IMR-90 (cell line): ENCODE measurements at regions not wholly inside any gene's neighbourhood (a gene's known extent, or its start where the extent isn't known, plus 50 kb on each side); places are given as distances from the start of the nearest gene placed in this dataset.

Source experiments
- ATAC-seq: fragments of 200-7000 bp; cut with Tn5 transposase; 2 replicates; pipeline ENCODE4 v1.9.1; 2020; ENCODE audit warnings: low read depth, mild to moderate bottlenecking, moderate library complexity
- BruUV-seq: library from RNA; stranded (reverse); fragments of 400-500 nt; replicated peaks from 2 replicates; lab custom pipeline; 2021; lab: Mats Ljungman, UMichigan
- CTCF ChIA-PET: fragments of 300-600 bp; formaldehyde crosslinking; extraction: SDS; loops from one replicate; lab custom pipeline; 2021; ENCODE audit warnings: antibody characterized with exemption; lab: Yijun Ruan, JAX
- POLR2A ChIA-PET: fragments of 300-600 bp; sonication (Branson Sonifier 250); formaldehyde crosslinking; loops from one replicate; lab custom pipeline; 2022; ENCODE audit warnings: antibody characterized with exemption; ENCODE audit not compliant: unreplicated experiment; lab: Charles Lee
- DNase-seq: peaks from one replicate; pipeline ENCODE4 v3.0.0; 2013
- H2AFZ ChIP-seq: replicated peaks from 2 replicates; pipeline ENCODE3; 2013; ENCODE audit warnings: low read length, mild to moderate bottlenecking; ENCODE audit not compliant: poor library complexity
- H2AK5ac ChIP-seq: 2 replicates; pipeline ENCODE4 v1.6.1; 2013; ENCODE audit warnings: low read depth, low read length, inconsistent platforms
- H2AK9ac ChIP-seq: replicated peaks from 2 replicates; pipeline ENCODE3; 2013; ENCODE audit warnings: mild to moderate bottlenecking, low read depth, low read length, moderate library complexity; ENCODE audit not compliant: poor library complexity
- H2BK120ac ChIP-seq: 2 replicates; pipeline ENCODE4 v1.6.1; 2013; ENCODE audit warnings: low read depth, low read length, inconsistent platforms
- H2BK15ac ChIP-seq: 3 replicates; pipeline ENCODE4 v1.6.1; 2013; ENCODE audit warnings: low read depth, low read length, inconsistent platforms
- H2BK20ac ChIP-seq: 2 replicates; pipeline ENCODE4 v1.6.1; 2013; ENCODE audit warnings: low read depth, mild to moderate bottlenecking, inconsistent platforms, low read length, moderate library complexity
- H2BK5ac ChIP-seq: 2 replicates; pipeline ENCODE4 v1.6.1; 2013; ENCODE audit warnings: mild to moderate bottlenecking, low read depth, low read length, inconsistent platforms; ENCODE audit not compliant: poor library complexity, severe bottlenecking
- H3K14ac ChIP-seq: replicated peaks from 2 replicates; pipeline ENCODE4 v1.6.1; 2013; ENCODE audit warnings: low read depth, low read length, inconsistent platforms
- H3K18ac ChIP-seq: 2 replicates; pipeline ENCODE4 v1.6.1; 2013; ENCODE audit warnings: low read depth, low read length, control low read depth
- H3K23ac ChIP-seq: 2 replicates; pipeline ENCODE4 v1.6.1; 2013; ENCODE audit warnings: low read depth, low read length, inconsistent platforms
- H3K27ac ChIP-seq: 2 replicates; pipeline ENCODE4 v1.5.1; 2013; ENCODE audit warnings: mild to moderate bottlenecking, control low read depth, low read length; ENCODE audit not compliant: insufficient read depth
- H3K27me3 ChIP-seq: 2 replicates; pipeline ENCODE4 v1.6.1; 2013; ENCODE audit warnings: low read length; ENCODE audit not compliant: control insufficient read depth, insufficient read depth
- H3K36me3 ChIP-seq: 2 replicates; pipeline ENCODE4 v1.6.1; 2013; ENCODE audit warnings: low read length, mixed read lengths; ENCODE audit not compliant: control insufficient read depth, insufficient read depth
- H3K4ac ChIP-seq: 2 replicates; pipeline ENCODE4 v1.6.1; 2013; ENCODE audit warnings: low read depth, low read length, inconsistent platforms
- H3K4me1 ChIP-seq: 2 replicates; pipeline ENCODE4 v1.6.1; 2013; ENCODE audit warnings: low read length, mixed read lengths; ENCODE audit not compliant: control insufficient read depth, insufficient read depth
- H3K4me2 ChIP-seq: 2 replicates; pipeline ENCODE4 v1.6.1; 2013; ENCODE audit warnings: low read depth, mild to moderate bottlenecking, control low read depth, low read length, moderate library complexity
- H3K4me3 ChIP-seq: 2 replicates; pipeline ENCODE4 v1.5.1; 2013; ENCODE audit warnings: low read depth, mild to moderate bottlenecking, control low read depth, low read length, moderate library complexity; ENCODE audit not compliant: insufficient read depth
- H3K56ac ChIP-seq: 2 replicates; pipeline ENCODE4 v1.6.1; 2013; ENCODE audit warnings: low read length, inconsistent platforms; ENCODE audit not compliant: insufficient read depth; ENCODE audit errors: extremely low read depth
- H3K79me1 ChIP-seq, 2 experiments: 2 replicates each; pipeline ENCODE4 v1.6.1; 2013; ENCODE audit warnings: low read length in 2 of 2, inconsistent platforms in 1 of 2, low read depth in 1 of 2
- H3K9ac ChIP-seq: 2 replicates; pipeline ENCODE4 v1.6.1; 2013; ENCODE audit warnings: low read depth, low read length, control low read depth
- H3K9me1 ChIP-seq: 2 replicates; pipeline ENCODE4 v1.6.1; 2013; ENCODE audit warnings: low read length, inconsistent platforms; ENCODE audit not compliant: insufficient read depth
- H3K9me3 ChIP-seq: 2 replicates; pipeline ENCODE4 v1.6.1; 2013; ENCODE audit warnings: low read length; ENCODE audit not compliant: control insufficient read depth, insufficient read depth
- H4K20me1 ChIP-seq: 2 replicates; pipeline ENCODE4 v1.6.1; 2013; ENCODE audit warnings: low read length, inconsistent platforms; ENCODE audit not compliant: insufficient read depth
- H4K5ac ChIP-seq: 2 replicates; pipeline ENCODE4 v1.6.1; 2013; ENCODE audit warnings: mild to moderate bottlenecking, low read depth, low read length, control low read depth
- H4K8ac ChIP-seq, 2 experiments: 2 replicates each; pipeline ENCODE4 v1.6.1; 2013; ENCODE audit warnings: low read depth in 2 of 2, low read length in 2 of 2, control low read depth in 1 of 2, inconsistent platforms in 1 of 2
- H4K91ac ChIP-seq: 2 replicates; pipeline ENCODE4 v1.6.1; 2013; ENCODE audit warnings: low read depth, low read length, inconsistent platforms; ENCODE audit not compliant: insufficient read depth
- CHD1 ChIP-seq: IDR thresholded peaks from 2 replicates; pipeline ENCODE4 v1.6.1; 2012; ENCODE audit warnings: low read depth, low read length, improper control_type of control experiment
- CTCF ChIP-seq: conservative IDR thresholded peaks from 2 replicates; pipeline ENCODE4 v1.5.1; 2012; ENCODE audit warnings: mild to moderate bottlenecking, low read depth, low read length, improper control_type of control experiment
- MAFK ChIP-seq: IDR thresholded peaks from 2 replicates; pipeline ENCODE4 v1.6.1; 2012; ENCODE audit warnings: low read depth, low read length, improper control_type of control experiment
- MAZ ChIP-seq: IDR thresholded peaks from 2 replicates; pipeline ENCODE4 v1.6.1; 2012; ENCODE audit warnings: low read depth, mild to moderate bottlenecking, low read length, improper control_type of control experiment, moderate library complexity, borderline replicate concordance
- MXI1 ChIP-seq: IDR thresholded peaks from 2 replicates; pipeline ENCODE4 v1.6.1; 2012; ENCODE audit warnings: low read depth, mild to moderate bottlenecking, low read length, moderate library complexity, borderline replicate concordance
- NFE2L2 ChIP-seq: fragments of 150-350 bp; IDR thresholded peaks from 2 replicates; pipeline ENCODE4 v1.6.1; 2016; ENCODE audit warnings: low read depth, mild to moderate bottlenecking, low read length
- RCOR1 ChIP-seq: IDR thresholded peaks from 2 replicates; pipeline ENCODE4 v1.6.1; 2012; ENCODE audit warnings: mild to moderate bottlenecking, low read length, improper control_type of control experiment; ENCODE audit not compliant: insufficient replicate concordance
- RFX5 ChIP-seq: IDR thresholded peaks from 2 replicates; pipeline ENCODE4 v1.8.0; 2012; ENCODE audit warnings: low read depth, mild to moderate bottlenecking, low read length, moderate library complexity
- SMC3 ChIP-seq: fragments of 150-350 bp; IDR thresholded peaks from 2 replicates; pipeline ENCODE4 v1.6.1; 2016; ENCODE audit warnings: low read depth, mild to moderate bottlenecking, antibody characterized with exemption, low read length, moderate library complexity
- USF2 ChIP-seq: fragments of 150-350 bp; IDR thresholded peaks from 2 replicates; pipeline ENCODE4 v1.6.1; 2017; ENCODE audit warnings: mild to moderate bottlenecking, antibody characterized with exemption, low read length, low read depth
- WGBS, 2 experiments: methylation state at CpG; one replicate each; pipeline versions ENCODE4 v1.1.5 to v1.1.7; 2013; ENCODE audit warnings: missing lambda C conversion rate in 2 of 2; ENCODE audit not compliant: insufficient read length in 1 of 2; ENCODE audit errors: extremely low coverage in 2 of 2; 5-methylcytosine and 5-hydroxymethylcytosine counted together
- dilution Hi-C: fragments of 300-500 bp; cut with HindIII; formaldehyde crosslinking; loops from one replicate; pipeline ENCODE4 v1.14.3; 2018; ENCODE audit warnings: low sequenced_read_pairs; ENCODE audit not compliant: unreplicated experiment
- in situ Hi-C: fragments of 300-500 bp; cut with MboI; formaldehyde crosslinking; loops from 3 replicates; pipeline ENCODE4 v1.14.3; 2019; ENCODE audit warnings: low sequenced_read_pairs, inconsistent platforms, mixed read lengths
- intact Hi-C: fragments of 100-400 bp; cut with micrococcal nuclease; formaldehyde crosslinking; loops from 2 replicates; pipeline ENCODE4 v1.10.0; 2022

- H3K9me3 ChIP-seq: no peaks in the 10 kb centered on the region
- no peak overlapping the region for H3K9ac ChIP-seq
- dilution Hi-C loops: no loop called here
- no peak overlapping the region for H3K23ac ChIP-seq
- no peaks in the 10 kb centered on the region for H3K4me1 ChIP-seq
- no peak overlapping the region for H4K8ac ChIP-seq
- TF ChIP-seq RCOR1 (no peak), MXI1 (no peak), MAZ (no peak), CHD1 (no peak), NFE2L2 (no peak), MAFK (no peak), RFX5 (no peak), SMC3 (no peak), USF2 (no peak), CTCF (no peak)
- no peak overlapping the region for H3K4me3 ChIP-seq
- H3K79me1 ChIP-seq: no peaks in the 10 kb centered on the region
- H2AK5ac ChIP-seq: no peak overlapping the region
- no peak overlapping the region for H3K4me2 ChIP-seq
- no peaks in the 10 kb centered on the region for H3K27me3 ChIP-seq
- H3K4ac ChIP-seq: no peak overlapping the region
- POLR2A ChIA-PET: no interaction called here
- BruUV-seq: no TSS peak
- H2AFZ ChIP-seq: no peak overlapping the region
- no peak overlapping the region for H3K56ac ChIP-seq
- CTCF ChIA-PET: no interaction called here
- in situ Hi-C loops: no loop called here
- intact Hi-C loops: no loop called here
- H2AK9ac ChIP-seq: no peak overlapping the region
- H2BK5ac ChIP-seq: no peak overlapping the region
- no peaks in the 10 kb centered on the region for H3K9me1 ChIP-seq
- H4K5ac ChIP-seq: no peak overlapping the region
- ATAC-seq (no peak), DNase-seq (no peak)
- H3K14ac ChIP-seq: no peak overlapping the region
- H2BK15ac ChIP-seq: no peak overlapping the region
- no peaks in the 10 kb centered on the region for H4K20me1 ChIP-seq
- H4K91ac ChIP-seq: no peak overlapping the region
- no peaks in the 10 kb centered on the region for H3K36me3 ChIP-seq
- no peak overlapping the region for H2BK20ac ChIP-seq
- H3K27ac ChIP-seq: no peak overlapping the region
- H3K18ac ChIP-seq: no peak overlapping the region
- H2BK120ac ChIP-seq: no peak overlapping the region
- WGBS, 2 experiments: no CpG with 5 or more reads among the region's 4 CpGs
Observed at GRCh38 chr3:18046131-18046915, 303.9 kb upstream of the TBC1D5 start.
